TTC549 (cell line): ENCODE measurements at regions not wholly inside any gene's neighbourhood (a gene's known extent, or its start where the extent isn't known, plus 50 kb on each side); places are given as distances from the start of the nearest gene placed in this dataset.

Experiments
- FAIRE-seq: peaks from 2 replicates; lab custom pipeline; 2012; peaks lifted over from hg19 to GRCh38; lab: Jason Lieb, UNC

DNA sequence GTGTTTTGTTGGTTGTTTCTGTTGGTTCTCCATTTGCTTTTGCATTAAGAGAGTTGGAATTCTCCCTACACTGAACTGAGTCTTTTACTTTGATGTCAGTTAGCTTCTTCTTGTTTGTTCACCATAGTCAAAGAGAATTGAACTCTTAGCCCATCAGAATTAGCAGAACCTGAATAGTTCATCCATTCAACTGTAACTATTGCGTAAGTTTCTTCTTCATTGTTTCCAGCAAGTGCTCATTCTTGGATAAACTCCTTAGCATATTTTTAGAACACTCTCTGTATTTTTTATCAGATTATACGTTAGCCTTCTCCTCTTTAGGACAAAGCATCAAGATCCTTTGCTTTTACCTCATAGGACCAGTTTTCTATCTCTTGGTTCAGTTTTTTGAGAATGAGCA is 128.4 kb upstream of the RAB11FIP2 start:
- no peak for FAIRE-seq

DNA sequence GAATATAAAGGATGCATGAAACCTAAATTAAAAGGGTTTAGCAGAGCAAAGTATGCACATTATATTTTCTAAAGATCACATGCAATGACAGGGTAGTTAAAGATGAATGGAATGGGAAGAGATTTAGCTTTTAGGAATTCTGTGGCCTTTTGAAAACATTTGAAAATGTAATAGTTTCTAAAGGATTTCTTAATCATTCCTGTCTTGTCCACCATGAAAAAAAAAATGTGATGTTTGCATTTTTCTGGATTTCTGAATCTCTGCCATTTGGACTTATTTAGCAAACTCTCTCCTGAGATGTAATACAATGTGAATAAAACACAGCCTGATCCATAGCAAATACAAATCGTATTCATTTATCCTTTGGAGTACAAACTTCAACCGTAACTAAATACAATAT is 126.6 kb upstream of the RAB11FIP2 start:
- no peak for FAIRE-seq

DNA sequence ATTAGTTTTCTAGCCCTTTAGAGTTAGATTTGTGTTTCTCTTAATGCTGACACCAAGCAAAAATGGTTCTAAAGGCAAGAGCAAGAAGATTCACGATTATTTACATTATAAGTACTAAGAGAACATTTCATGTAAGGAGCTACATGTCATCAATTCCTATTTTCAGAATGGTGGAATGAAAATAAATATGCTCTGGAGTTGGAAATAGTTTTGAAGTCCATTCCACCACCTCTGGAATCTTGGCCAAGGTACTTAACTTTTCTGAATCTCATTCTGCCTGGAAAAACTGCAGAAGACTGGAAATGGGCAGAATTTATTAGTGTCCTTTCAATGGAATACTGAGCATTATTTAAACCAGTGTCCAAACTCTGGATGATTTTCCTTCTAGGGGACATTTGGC is 125.1 kb upstream of the RAB11FIP2 start:
- FAIRE-seq, result no peak

- no peak for FAIRE-seq
Observed at GRCh38 chr10:118167056-118167700, 120.4 kb upstream of the RAB11FIP2 start.

DNA sequence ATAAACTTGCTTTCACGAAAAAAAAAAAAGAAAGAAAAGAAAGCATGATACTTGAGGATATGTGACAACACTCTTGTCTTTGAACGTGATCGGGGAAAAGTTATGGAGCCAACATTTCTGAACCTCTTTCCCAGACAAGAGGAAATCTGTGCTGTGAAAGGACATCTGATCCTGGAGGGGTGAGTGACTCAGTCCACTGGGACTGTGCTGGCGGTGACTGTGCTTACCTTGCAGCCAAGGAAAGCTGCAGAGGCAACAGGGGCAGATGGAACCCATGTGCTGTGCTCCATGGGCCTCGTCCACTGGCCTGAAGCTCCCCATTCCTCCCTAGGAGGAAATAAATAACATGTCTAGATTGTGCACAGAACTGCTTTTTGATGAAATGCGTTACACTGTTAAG is 116.5 kb upstream of the RAB11FIP2 start:
- no peak for FAIRE-seq

DNA sequence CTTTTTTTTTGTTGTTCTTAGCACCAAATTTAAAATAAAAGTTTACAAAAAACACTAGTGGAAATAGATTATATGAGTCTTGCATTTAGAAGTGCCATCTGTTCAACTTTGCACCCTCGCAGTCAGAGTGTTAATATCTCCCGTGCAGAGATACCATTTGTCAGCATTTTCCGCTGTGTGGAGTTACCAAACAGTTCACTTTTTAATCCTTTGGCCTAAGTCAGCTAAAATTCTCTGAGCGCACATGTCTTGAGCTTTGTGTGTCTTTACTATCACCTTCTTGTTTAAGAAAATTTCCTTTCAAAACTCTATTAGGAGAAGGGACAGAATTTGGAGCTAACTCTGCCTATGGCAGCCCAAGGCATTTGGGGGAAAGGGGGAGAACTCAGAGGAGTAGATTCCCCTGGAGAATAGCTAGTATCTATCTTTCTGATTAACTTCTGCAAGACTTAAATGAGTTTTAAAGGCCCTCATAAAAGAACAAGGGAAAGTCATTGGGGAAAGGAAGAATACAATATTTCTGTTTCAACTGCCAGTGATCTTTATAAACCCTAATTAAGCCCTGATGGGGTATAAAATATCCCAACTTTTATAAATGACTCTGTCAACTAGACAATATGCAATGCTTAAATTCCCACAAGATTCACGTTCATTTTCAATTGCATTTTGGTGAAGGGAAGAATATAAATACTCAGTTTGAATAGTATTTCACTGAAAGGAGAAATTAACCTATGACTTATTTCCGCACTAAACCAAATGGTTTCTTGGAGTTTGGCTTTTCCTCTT is 114.9 kb upstream of the RAB11FIP2 start:
- no peak for FAIRE-seq

GRCh38 chr10:118153287-118153686 is 106.5 kb upstream of the RAB11FIP2 start:
- FAIRE-seq, result no peak

GRCh38 chr10:118151461-118151860 is 104.7 kb upstream of the RAB11FIP2 start:
- FAIRE-seq, result no peak

DNA sequence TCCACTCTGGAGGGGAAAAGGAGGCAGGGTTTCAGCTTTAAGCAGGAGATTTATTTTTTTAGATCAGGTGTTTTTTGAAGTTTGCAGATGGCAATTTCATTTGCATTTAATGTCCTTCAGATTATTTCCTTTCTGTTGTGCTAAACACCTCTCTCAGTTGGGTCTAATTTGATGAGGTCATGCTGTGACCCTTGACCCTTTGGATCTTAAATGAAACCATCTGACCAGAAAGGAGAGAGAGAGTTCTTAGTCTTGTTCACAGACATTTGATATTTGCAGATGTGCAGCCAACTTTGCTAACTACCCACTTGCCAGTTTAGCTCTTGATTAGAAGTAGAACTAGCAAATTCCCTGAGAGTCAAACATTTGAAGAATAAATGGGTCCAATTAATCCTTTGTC is 101.5 kb upstream of the RAB11FIP2 start:
- no peak for FAIRE-seq

GRCh38 chr10:118145256-118145655 is 98.5 kb upstream of the RAB11FIP2 start:
- FAIRE-seq, result no peak

- no peak for FAIRE-seq
Observed at GRCh38 chr10:118141471-118141870, 94.7 kb upstream of the RAB11FIP2 start.

GRCh38 chr10:118139321-118139720 is 92.6 kb upstream of the RAB11FIP2 start:
- no peak for FAIRE-seq

- no peak for FAIRE-seq
Observed at GRCh38 chr10:118128675-118129074, 81.9 kb upstream of the RAB11FIP2 start.

GRCh38 chr10:118118716-118119115 is 72.0 kb upstream of the RAB11FIP2 start:
- FAIRE-seq, result no peak

- no peak for FAIRE-seq
Observed at GRCh38 chr10:118116715-118117449, 70.1 kb upstream of the RAB11FIP2 start.

- FAIRE-seq, result no peak
Observed at GRCh38 chr10:118116362-118116714, 69.6 kb upstream of the RAB11FIP2 start.

DNA sequence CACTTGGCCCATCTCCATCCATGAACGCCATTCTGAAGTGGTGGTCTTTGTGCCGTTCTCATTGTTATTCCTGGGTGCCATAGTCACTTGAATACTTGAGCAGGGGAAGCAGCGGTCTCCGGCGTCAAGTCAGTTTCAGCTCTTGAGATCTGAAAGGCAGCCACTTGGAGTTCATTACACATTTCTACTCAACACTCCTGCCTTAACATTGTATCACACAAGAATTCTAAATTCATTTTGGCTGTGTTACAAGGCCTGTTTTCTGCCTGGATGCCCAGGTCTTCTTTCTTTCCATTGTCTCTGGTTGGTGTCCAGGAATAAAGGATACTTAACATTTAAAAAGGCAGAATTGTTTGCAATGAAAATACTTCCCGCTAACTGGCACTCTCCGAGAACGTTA is 69.0 kb upstream of the RAB11FIP2 start:
- FAIRE-seq, result no peak

- no peak for FAIRE-seq
Observed at GRCh38 chr10:118114992-118115391, 68.3 kb upstream of the RAB11FIP2 start.

DNA sequence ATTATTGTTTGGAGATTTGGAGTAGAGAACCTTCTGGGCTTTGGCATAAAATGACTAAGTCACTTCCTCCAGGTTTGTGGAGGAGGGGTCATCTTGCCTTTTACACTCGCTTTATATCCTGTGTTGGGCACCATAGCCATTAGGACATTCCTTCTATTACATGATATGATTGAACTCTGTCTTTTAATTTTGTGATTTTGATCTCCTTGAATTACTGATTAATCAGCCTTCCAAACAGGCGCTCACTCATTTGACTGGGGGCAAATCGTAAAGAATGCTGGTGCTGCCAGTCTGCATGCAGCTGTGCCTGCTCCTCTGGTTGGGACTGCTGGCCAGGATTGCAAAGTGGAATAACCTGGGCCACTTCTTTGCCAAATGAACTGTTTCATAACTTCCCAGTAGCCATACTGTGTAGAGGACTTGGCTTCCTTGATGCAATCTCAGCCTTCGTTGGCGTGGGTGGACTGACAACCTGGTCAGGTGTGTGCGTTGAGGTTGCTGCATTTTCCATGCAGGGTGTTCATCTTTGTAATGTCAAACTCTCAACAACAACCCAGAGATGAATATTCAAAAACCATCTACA is 65.9 kb upstream of the RAB11FIP2 start:
- no peak for FAIRE-seq

DNA sequence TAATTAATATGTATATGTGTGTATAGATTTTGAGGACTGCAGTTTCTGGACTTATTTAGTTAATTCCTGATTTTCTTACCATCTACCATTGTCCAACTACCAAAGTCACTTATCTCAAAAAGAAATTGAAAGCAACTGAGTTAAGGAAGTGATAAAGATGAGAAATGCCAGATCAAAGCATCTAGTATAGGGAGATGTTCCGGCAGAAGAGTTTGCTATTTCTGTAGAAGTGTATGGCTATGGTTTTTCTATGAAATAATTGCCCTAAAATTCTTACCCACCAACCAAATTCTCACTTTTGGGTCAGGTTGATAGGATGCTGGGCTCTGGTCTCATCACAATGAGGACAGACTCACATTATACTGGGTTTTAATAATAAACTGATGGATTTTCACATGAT is 64.0 kb upstream of the RAB11FIP2 start:
- FAIRE-seq, result no peak

DNA sequence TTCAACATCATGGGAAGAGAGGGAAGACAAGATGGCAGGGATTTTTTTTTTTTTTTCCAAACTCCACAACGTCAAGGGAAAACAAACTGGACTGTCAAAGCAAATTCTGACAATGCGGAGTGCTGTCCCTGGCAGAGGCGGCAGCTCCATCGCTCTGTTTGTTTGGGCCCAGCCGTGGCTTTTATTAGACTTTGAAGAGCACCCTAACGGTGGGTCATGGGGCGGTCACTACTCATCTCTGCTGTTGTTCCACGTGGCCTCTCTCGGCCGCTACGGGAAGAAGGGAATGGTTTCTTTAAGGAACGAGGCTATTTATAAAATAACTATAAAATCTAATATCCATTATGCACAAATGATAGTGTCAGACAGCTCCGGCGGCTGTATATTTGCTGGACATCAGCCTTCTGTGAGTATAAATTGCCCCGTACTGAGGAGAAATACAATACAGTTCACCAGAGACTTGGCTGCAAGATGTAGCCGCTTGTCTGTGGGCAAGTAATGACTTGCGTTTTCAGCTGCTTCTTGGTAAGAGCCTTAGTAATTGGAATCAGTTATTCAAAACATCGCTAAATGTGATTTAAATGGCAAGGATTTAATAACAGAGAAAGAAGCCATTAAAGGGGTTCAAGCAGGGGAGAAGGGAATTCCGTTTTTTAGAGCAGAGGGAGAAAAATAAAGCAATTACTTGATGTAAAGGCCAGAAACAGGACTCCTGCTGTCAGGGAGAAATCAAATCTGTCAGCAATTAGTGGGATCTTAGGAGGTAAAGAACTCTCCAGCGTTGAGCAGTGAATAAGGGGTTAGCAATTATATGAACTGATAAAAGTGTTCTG is 61.7 kb upstream of the RAB11FIP2 start:
- no peak for FAIRE-seq

GRCh38 chr10:118107541-118107940 is 60.8 kb upstream of the RAB11FIP2 start:
- no peak for FAIRE-seq
